GM21367 (cell line): ENCODE measurements at regions not wholly inside any gene's neighbourhood (a gene's known extent, or its start where the extent isn't known, plus 50 kb on each side); places are given as distances from the start of the nearest gene placed in this dataset.

Experiments
- ATAC-seq: cut with Tn5 transposase; IDR thresholded peaks from one replicate; pipeline ENCODE4 v1.9.1; 2021; ENCODE audit not compliant: unreplicated experiment

DNA sequence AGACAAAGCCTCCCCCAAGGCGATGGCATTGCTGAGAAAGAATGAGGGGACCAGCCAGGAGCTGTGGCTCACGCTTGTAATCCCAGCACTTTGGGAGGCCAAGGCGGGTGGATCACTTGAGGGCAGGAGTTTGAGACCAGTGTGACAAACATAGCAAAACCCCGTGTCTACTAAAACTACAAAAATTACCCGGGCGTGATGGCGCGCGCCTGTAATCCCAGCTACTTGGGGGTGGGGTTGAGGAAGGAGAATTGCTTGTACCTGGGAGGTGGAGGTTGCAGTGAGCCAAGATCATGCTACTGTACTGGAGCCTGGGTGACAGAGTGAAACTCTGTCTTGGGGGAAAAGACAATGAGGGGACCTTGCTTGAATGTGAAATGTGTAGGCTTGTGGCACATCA lies 402.4 kb upstream of the C2CD4B start:
- ATAC-seq: no peak

DNA sequence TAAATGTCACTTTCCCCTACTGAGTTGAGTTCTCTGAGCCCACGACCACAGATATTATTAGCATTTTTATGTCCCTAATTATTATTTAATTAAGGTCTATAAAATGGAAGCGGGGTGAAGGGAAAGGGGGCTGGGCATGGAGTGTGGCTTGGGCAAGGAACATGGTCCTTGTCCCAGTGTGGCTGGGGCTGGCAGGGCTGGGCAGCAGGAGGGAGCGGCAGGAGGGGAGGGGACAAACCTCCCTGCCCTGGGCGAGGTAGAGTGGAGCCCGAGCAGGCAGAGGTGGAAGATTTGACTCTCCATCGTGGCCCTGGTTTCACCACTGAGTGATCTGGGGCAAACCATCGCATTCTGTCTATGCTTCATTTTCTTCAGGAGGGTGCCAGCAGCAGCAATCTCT lies 402.9 kb upstream of the C2CD4B start:
- no peak for ATAC-seq

DNA sequence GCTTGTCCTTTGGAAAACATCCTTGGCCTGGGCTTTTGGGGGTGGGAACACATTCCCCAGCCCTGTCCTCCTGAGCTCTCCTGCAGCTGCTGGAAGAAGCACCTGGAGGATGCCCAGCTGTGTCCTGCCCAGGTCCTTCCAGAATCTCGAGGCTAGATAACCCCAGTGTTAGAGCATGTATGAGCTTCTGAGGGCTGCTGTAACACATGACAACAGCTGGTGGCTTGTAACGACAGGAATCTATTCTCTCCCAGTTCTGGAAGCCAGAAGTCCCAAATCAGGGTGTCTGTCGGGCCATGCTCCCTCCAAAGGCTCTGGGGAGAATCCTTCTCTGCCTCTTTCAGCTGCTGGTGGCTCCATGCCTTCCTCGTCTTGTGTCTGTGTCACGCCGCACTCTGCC lies 403.6 kb upstream of the C2CD4B start:
- no peak for ATAC-seq

DNA sequence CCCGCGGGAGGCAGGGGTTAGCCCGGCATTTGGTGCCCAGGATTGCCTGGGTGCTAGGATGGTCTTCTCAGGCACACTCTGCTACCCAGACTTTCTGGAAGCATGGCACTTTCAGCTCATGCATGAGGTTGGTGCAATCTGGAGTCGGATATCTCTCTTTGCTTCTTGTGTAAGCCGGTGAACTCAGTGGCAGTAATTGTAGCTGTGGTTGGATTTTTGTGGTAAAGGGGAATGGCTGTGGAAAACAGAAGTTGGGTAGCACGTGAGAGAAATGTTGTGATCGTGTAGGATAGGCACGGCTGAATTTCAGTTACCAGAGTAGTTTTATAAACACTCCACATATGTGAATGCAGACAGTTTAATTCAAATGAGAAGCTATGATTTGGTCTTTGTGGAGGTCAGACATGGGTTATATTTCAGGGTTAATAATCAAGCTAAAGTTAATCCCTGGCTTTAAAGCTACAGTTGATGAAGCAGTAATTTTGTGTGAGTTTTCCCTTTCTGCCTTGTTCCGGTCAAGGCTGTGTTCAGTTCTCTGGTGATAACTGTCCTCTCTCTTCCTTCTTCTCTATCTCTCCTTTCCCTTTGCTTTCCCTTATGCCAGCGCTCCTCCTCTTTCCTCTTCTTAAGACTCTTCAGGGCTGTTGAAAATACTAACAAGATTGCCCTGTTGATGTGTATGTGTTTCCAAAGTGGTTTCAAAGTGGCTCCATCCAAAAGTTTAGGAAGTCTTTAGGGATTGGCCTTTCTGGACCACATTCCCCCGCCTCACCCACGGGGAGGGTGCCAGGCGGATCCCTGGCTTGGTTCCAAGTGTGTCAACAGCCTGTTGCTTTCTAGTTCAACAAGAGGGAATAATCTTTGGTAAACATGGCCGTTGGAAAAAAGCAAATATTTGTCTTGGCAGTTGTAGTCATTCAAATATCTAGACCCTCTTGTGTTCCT lies 404.6 kb upstream of the C2CD4B start:
- ATAC-seq: no peak

DNA sequence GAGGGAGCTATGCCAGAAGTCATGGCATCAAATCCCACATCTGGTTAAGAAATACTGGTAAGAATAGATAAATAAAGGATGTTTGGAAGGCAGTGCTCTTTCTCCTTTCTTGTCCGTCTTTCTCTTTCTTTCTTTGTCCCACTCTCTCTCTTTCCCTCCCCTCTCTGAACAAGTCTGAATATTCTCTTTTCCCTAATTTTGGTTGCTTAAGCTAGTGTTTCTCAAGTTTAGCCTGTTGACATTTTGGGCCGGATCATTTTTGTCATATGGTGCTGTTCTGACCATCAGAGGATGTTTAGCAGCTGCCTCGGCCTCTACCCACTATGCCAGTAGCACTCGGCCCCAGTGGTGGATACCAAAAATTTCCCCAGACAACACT lies 405.3 kb upstream of the C2CD4B start:
- ATAC-seq: no peak

DNA sequence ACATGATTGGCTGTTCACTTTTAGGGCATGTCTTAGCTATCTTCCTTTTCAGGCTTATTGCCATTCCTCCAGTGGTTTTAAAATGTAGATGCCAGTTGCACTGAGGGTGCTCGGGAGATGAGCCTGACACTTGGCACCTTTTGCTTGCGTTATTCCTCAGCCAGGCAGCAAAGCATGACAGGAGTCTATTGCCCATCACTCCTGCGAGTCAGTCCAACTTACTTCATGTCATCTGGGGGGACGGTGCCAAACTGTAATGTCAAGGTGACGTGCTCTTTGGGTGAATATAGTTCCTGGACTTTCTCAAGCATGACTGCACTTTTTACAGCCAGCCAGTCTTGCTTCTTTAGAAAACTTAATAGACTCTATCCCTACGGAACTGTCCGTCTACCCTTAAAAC lies 406.0 kb upstream of the C2CD4B start:
- ATAC-seq: no peak

DNA sequence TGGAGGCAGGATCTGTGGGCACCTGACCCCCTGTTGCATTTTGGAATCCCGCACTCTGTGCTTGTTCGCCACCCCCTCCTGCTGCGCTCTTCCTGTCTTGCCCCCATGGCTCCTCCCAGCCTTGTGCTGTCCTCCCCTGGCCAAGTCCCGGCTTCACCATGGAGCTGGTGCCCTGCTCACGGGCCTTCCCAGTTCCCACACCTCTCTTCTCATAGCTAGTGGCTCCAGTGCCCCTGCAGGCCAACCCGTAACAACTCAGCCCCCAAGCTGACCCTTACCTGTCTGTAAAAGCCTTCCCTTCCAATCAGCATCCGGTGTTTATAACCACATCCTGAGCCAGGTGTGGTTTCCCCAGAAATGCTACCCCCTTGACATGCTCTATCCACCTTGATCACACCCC lies 407.7 kb upstream of the C2CD4B start:
- no peak for ATAC-seq

DNA sequence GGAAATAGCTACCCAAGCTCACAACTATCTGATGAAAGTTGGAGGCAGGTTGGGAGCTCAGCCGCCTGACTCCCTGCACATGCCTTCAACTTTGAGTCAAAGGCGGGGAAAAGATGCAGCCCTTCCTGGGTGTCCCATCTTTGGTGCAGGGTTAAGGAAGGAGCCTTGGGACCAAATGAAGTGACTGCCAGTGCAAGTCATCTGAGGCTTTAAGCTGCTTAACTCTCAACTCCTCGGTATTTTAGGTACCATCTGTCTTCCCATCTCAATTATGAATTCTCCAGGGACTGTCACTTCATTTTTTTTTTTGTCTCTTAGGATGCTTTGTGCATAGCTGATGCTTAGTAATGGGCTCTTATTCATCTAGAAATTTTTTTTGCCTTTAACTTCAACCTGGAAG lies 408.8 kb upstream of the C2CD4B start:
- no peak for ATAC-seq

DNA sequence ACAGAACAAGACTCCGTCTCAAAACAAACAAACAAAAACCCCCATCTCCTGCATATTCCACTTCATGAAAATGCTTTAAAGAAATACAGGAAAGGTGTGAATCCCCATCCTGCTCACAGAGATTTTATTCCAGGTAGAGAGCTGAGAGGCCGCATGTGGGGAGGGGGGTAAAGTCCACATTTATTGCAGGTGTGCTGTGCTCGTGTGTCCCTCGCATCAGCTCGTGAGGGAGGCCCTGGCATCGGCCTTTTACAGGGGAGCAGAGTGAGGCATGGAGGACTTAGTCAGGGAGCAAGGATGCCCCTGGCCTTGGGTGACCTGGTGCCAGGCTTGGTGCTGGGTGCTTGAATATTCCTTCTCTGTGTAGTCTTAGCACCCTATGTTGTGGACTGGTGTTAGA lies 413.5 kb upstream of the C2CD4B start:
- no peak for ATAC-seq

DNA sequence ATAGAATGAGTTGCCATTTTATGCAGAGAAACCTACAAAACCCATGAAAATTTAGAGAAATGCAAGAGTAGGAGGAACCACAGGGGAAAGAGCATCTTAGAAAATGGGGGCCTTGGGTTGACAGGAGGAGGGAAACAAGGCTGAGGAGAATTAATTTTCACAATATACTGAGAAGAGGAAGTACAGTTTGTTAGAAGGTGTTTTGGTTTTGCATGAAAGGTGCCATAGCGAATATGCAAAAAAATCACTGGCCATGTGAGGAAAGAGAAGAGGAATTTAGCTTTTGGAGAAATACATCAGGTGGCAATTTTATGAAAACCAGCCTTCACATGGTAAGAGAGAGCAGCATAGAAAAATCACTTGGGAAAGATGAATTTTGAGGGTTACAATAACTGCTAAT lies 413.9 kb upstream of the C2CD4B start:
- ATAC-seq: no peak

DNA sequence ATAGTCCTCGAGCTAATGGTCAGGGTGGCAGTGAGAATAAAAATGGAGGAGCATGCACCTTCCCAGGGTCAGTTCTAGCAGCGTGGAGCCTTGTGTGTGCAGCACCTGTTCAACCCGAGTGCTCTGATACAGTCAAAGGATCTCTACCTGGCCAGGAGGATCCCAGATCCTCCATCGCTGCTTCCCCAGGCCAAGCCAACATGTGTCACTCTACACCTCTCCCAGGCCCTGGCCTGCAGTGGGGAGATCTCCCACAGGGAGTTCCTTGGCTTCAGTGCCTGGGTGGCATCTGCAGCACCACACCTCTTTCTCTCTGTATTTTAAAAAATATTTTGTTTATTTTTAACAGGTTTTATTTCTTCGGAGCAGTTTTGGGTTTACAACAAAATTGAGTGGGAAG lies 414.8 kb upstream of the C2CD4B start:
- ATAC-seq: no peak

DNA sequence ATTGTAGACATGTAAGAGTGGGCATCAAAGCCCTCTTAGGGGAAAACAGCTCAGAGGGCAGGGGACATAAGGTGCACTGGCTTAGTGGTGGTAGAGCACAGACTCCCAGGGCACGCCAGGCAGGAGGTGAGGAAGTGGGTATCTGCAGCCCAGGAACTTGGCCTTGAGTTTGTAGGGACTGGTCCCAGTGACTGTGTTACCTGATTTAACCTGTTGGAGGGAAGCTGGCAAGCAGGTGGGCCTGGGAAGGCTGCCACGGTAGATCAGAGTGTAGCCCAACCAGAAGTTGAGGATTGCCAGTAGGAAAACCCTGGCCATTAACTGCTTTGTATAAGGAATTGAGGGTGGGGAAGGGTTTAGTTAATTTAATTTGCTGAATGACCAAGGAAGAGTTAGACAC lies 417.5 kb upstream of the C2CD4B start:
- no peak for ATAC-seq

DNA sequence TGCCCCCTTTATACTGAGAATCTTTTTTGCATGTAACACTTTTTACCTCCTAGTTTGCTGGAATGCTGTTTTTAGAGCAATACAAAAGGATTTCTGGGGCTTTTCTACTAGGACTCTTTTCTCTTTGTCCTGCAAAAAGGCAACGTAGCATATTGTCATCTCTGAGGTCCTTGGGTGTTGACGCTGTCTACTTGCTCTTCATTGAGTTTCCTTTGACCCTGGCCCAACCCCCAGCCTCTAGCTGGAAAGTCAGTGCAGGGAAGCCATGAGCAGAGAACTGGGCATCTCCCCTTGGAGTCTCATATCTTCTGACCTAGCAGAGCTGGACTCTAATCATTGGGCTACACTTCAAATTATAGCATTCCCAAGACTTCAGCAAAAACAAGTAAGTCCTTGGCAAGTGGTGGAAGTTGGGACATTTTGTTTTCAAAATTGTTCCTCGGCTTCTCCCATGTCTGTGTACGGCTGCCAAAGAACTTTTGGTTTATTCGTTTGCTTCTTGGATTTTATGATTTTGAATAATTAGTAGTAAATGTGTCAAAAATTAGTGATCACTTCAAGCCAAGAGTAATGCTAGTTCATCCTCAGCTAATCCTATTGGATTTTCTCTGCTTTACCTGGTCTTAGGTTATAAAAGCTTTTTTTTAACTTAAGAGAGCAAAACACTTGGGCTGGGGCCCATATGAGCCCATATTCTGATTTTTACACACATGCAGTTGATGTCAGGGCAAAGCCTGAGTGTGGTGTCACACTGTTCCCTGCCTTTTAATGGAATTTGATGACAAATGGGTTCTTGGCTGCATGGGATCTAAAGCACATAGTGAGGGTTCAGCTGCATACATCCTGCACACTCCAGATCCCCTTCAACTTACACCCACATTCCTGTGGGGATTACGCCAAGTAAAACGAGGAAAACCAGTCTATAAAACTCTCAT lies 419.5 kb upstream of the C2CD4B start:
- ATAC-seq: no peak

DNA sequence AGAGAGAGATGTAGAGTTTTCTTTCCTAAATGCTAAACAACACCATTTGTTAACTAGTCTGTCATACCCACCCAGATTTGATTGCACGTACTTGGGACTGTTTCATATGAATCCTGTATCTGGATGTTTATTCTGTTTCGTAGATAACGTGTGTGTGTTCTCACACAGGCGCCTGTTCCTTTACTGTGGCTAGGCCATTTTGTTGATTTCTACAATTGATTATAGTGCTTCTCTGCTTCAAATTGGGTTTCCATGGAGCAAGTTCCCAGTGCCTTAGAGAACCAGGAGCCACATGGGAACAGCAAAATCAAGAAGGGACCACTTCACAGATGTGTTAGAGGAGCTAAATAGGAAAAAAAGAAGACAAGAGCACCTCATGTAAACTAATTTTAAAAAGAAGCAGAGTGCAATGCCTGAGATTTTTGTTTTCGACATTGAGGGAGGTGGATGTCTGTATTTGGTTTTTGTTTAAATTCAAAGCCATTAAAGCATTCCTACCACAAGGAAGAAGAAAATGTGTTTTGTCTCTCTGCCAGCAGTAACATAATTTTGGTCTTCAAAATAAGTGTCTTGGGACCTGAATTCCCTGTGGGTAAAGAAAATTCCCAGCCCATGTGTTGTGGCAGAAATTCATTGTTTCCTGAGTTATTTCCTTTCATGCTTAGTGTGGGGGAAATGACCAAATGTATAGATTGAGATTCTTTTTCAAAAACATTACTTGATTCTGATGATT lies 424.0 kb upstream of the C2CD4B start:
- no peak for ATAC-seq

DNA sequence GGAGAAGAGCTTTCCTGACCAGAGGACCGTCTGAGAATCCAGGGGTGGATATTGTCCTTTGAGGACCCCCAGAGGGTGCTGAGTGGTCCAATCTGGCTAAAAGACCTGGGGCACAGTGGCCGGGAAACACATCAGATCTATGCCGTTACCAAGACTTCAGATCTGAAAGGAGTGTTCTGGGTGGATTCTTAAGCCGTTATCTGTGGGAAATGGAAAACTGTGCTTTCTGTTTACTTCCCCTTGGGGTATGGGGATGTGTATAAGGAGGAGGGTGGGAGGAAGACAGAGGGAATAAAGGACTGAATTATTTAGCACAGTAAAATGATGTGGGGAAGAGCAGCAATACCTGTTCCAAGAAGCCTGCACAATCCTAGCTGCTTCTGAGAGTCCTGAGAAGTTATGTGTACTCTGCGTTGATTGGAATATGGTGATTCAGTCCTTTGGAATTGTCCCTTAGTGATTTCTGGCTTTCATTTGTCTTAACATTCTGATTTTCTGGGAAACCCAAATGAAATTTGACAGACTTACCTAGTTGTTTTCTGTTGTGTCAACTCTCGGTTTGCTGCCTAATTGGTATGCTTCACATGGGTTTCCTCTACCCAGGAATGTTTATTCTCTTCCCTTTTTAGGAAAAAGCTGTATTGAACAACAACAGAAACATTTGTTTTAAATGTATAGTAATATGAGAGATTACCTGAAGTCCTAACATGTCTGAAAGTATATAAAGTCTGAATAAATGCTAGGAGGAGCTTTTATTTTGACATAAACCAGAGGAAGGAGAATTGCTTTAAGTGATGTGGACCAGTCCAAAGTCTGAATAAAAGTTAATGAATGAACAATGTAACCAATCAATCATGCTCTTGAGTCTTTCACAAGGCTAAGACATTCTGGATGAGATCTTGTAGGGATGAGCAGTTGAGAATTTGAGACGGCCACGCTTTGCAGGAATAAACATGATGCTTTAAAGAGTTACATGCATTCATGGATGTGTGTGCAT lies 427.1 kb upstream of the C2CD4B start:
- no peak for ATAC-seq

DNA sequence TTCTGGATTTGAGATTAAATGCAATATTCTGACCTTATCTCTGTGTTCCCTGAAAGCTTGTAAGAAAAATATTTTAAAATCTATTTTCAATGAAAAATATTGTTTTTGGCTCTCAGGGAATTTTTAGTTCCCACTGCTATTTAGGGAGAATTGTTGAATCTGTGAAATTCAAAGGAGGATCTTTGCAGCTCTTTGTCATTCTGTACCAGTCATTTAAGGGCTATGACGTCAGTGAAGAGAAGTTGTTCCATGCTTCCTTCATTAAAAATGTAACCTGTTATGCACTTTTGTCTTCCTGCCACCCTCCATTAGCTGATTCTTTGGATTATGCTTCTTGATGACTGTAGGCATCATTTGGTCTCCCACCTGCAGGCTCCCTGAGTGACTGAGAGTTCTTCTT lies 427.8 kb upstream of the C2CD4B start:
- no peak for ATAC-seq

DNA sequence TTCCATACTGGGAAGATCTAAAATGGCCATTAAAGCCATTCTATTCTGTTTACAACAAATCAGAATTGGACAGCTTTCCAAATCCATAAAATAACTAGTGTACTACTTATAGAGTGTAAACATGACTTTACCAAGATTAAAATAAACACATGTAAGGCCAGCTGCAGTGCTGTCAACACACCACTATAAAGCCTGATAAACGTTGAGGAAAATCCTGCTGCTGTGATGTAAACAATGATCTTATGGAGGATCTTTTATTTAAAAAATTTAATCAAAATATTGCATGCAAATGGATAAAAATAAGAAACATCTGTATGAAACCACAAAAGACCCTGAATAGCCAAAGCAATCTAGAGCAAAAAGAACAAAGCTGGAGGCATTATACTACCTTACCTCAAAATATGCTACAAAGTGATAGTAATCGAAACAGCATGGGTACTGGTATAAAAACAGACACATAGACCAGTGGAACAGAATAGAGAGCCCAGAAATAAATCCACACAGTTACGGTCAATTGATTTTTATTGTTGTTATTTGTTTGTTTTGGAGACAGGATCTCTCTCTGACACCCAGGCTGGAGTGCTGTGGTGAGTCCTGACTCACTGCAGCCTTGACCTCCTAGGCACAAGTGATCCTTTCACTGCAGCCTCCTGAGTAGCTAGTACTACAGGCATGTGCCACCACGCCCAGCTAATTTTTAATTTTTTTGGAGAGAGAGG lies 428.8 kb upstream of the C2CD4B start:
- ATAC-seq: no peak

DNA sequence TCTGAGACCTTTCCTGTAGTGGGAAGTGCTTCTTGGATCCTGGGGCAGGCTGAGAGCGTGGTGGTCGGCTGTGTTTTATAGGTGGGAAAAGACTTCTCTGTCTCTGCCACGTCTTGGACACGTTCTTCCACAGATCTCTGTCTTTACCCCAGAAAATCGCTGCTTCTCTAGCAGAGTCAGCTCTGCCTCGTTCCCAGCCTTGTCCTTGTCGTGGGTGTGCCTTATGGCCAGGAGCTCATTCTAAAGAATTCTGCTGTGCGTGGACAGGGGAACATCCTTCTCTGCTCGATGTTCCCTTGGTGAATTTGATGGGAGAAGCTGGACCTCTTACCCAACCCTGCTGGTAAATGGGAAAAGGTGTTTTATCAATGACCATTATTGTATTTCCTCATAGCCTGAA lies 433.1 kb upstream of the C2CD4B start:
- ATAC-seq: no peak
